Ectodermal cell (in vitro differentiated cells): ENCODE measurements at regions not wholly inside any gene's neighbourhood (a gene's known extent, or its start where the extent isn't known, plus 50 kb on each side); places are given as distances from the start of the nearest gene placed in this dataset.

Source experiments
- H3K27ac ChIP-seq: 2 replicates; pipeline ENCODE4 v1.7.0; 2013; ENCODE audit warnings: mild to moderate bottlenecking, low read depth, low read length; ENCODE audit not compliant: insufficient read depth, poor library complexity, severe bottlenecking
- H3K27me3 ChIP-seq: 2 replicates; pipeline ENCODE4 v1.7.0; 2013; ENCODE audit warnings: mild to moderate bottlenecking, low read length; ENCODE audit not compliant: insufficient read depth, control insufficient read depth, poor library complexity, severe bottlenecking
- H3K36me3 ChIP-seq: one replicate; pipeline ENCODE4 v1.7.0; 2013; ENCODE audit warnings: low read length; ENCODE audit not compliant: control insufficient read depth, insufficient read depth
- H3K4me1 ChIP-seq: one replicate; pipeline ENCODE4 v1.7.0; 2013; ENCODE audit warnings: low read length; ENCODE audit not compliant: control insufficient read depth, insufficient read depth
- H3K4me3 ChIP-seq: 2 replicates; pipeline ENCODE4 v1.7.0; 2013; ENCODE audit warnings: low read depth, low read length, control low read depth; ENCODE audit not compliant: insufficient read depth
- H3K9me3 ChIP-seq: 2 replicates; pipeline ENCODE4 v1.7.0; 2013; ENCODE audit warnings: mild to moderate bottlenecking, low read length, moderate library complexity; ENCODE audit not compliant: control insufficient read depth
- WGBS, 2 experiments: methylation state at CpG; one replicate each; pipeline ENCODE4 v1.1.7; 2013; ENCODE audit warnings: missing lambda C conversion rate in 2 of 2; 5-methylcytosine and 5-hydroxymethylcytosine counted together

DNA sequence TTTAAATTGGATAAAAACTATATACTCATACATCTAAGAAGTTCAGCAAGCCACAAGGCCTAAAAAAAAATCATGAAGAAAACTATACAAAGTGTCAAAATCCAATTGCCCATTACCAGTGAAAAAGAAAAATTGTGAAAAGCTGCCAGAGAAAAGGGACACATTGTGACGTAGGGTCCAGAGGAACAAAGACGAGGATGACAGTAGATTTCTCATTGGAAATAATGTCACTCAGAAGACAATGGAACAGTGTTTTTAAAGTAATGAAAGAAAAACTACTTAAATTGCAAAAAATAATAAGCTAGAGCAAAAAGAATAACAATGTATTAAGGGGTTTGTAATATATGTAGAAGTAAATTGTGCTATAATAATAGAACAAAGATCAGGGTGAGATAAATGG, 195.2 kb downstream of the EFNB2 start:
- no peaks in the 10 kb centered on the region for H3K36me3 ChIP-seq
- H3K9me3 ChIP-seq: no peaks in the 10 kb centered on the region
- H3K4me1 ChIP-seq: no peaks in the 10 kb centered on the region
- no peaks in the 10 kb centered on the region for H3K27me3 ChIP-seq
- no peak overlapping the region for H3K27ac ChIP-seq
- 91 to 98% methylated on average over 2 of the region's 2 CpGs for WGBS, 2 experiments
- H3K4me3 ChIP-seq: no peak overlapping the region

DNA sequence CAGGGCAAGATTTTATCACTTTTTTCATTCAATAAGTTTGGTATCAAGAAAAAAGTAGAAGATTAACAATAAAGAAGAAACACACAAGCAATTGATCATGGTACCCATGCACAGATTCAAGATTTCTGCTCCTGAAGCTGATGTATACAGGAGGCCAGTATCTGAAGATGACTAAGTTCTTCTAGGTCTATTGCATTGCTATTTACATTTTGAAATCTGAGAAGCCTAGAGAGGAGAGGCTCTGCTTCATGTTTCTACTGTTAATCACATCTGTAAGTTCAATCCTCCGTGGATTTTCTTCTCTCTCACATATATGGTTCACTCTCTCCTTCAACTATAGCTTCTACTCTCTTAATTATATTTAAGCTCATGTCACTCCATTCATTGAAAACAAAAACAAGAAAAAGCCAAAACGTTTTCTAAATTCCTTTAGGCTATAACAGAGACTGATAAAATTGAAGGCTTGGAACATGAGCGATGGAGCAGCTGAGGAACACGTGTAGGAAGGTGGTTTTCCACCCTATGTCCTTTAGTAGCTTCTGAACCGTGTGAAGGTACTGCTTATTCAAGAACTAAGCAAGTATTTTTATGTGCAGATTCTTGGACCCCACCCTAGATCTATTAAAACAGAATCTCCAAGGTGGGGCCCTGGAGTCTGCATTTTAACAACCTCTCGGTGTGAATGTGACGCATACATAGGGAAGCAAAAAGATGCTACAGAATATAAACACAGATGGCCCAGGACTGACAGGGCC, 198.2 kb downstream of the EFNB2 start:
- Histone ChIP-seq H3K4me1 (peaks cover 5% of the 10 kb centered on the region), H3K9me3 (no peaks in the 10 kb centered on the region), H3K27ac (no peak overlapping the region), H3K36me3 (no peaks in the 10 kb centered on the region), H3K27me3 (no peaks in the 10 kb centered on the region), H3K4me3 (no peak overlapping the region)
- WGBS, 2 experiments: 86 to 92% methylated on average over 7 of the region's 7 CpGs

DNA sequence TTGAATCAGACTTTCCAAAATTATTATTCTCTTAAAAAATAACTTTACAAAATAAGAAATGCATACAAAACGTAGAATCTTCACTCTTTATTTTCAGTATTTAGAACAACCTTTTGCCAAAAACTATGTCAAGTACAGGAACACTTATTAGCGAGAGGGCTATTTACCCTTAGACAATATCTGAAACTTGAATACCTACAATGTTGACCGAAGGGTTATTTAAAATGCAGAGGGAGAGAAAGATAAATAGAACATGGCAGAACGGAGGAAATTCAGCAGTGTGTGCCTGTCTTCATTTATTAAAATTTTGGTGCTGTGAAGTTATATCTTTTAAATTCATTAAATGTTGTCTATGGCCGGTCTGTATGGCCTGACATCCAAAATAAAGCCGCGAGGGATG, 198.8 kb downstream of the EFNB2 start:
- Histone ChIP-seq H3K27me3 (no peaks in the 10 kb centered on the region), H3K4me3 (no peak overlapping the region), H3K9me3 (no peaks in the 10 kb centered on the region), H3K4me1 (peaks cover 5% of the 10 kb centered on the region), H3K36me3 (no peaks in the 10 kb centered on the region), H3K27ac (no peak overlapping the region)
- WGBS, 2 experiments: 92% methylated on average over 5 to 7 of the region's 7 CpGs

DNA sequence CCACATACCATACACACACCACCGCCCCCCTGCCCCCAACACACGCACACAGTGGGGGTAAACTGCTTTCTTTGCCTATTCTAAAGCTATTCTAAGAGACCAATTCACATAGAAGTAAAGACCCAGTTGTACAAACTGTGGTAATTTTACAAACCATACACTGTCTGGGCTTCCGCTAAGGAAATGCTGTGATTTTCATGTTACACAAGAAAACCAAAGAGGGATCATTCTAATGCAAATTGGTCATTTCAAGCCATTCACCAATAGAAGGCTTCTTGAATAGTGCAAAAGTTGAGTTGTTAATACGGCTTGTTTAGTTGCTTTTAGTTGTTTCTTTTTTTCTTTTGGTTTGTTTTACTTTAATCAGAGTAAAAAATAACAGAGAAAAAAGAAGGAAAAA, 202.8 kb downstream of the EFNB2 start:
- no peak overlapping the region for H3K27ac ChIP-seq

GRCh38 chr13:106331116-106331515, 204.3 kb downstream of the EFNB2 start:
- H3K27me3 ChIP-seq: no peaks in the 10 kb centered on the region
- peaks cover 5% of the 10 kb centered on the region for H3K4me1 ChIP-seq
- no peak overlapping the region for H3K27ac ChIP-seq
- no peaks in the 10 kb centered on the region for H3K36me3 ChIP-seq
- H3K4me3 ChIP-seq: no peak overlapping the region
- WGBS, 2 experiments: 93 to 98% methylated on average over 4 of the region's 4 CpGs
- H3K9me3 ChIP-seq: no peaks in the 10 kb centered on the region

More for the DNA sequence above, 202.8 kb downstream of the EFNB2 start:
- H3K4me1 ChIP-seq: peaks cover 5% of the 10 kb centered on the region
- H3K27me3 ChIP-seq: no peaks in the 10 kb centered on the region
- H3K4me3 ChIP-seq: no peak overlapping the region
- no peaks in the 10 kb centered on the region for H3K36me3 ChIP-seq
- H3K9me3 ChIP-seq: no peaks in the 10 kb centered on the region
- 62 to 68% methylated on average over 4 of the region's 4 CpGs for WGBS, 2 experiments

DNA sequence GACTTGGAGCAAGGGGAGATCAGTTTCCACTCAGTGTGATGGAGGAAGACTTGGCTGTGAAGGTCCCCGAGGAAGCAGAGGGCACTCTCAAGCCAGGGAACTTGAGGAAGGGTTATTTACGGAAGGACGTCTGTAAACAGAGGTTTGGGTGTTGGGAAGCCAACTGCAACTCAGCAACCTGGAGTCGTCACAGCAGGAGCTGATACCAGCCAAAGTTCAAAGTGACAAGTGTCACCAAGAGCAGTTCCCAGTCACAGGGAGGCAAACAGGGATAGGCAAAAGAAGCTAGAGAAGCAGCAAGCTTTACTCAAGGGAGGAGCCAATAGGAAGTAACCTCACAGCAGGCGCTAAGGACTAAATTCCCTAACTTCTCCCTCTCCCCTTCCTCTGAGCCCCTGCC, 205.5 kb downstream of the EFNB2 start:
- Histone ChIP-seq H3K9me3 (no peaks in the 10 kb centered on the region), H3K4me3 (no peak overlapping the region), H3K4me1 (peaks cover 5% of the 10 kb centered on the region), H3K27me3 (no peaks in the 10 kb centered on the region), H3K27ac (no peak overlapping the region), H3K36me3 (no peaks in the 10 kb centered on the region)
- WGBS, 2 experiments: 69 to 73% methylated on average over 5 of the region's 5 CpGs

DNA sequence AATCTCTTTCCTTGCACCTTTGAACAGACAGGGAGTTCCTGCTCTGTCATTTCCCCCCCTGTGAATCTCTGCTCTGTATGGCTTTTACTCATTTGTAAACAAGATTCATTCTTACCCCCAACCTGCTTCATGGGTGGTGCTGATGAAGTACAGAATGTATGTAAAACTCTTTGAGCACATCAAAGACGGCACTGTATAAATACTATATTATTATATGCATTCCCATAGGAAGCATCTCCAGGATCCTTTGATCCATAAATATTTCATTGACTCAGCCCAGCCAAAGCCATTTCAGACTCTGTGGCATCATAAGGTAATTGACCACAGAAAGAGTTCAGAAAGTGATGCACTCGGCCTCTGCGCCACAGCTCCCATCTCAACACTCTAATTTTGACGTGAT, 208.7 kb downstream of the EFNB2 start:
- no peak overlapping the region for H3K27ac ChIP-seq
- peaks cover 10% of the 10 kb centered on the region for H3K36me3 ChIP-seq
- H3K27me3 ChIP-seq: no peaks in the 10 kb centered on the region
- WGBS, 2 experiments: 100% methylated on average over 3 of the region's 4 CpGs
- H3K4me1 ChIP-seq: no peaks in the 10 kb centered on the region
- no peak overlapping the region for H3K4me3 ChIP-seq
- H3K9me3 ChIP-seq: peaks cover 2% of the 10 kb centered on the region

- H3K4me1 ChIP-seq: no peaks in the 10 kb centered on the region
- no peak overlapping the region for H3K27ac ChIP-seq
- H3K36me3 ChIP-seq: peaks cover 10% of the 10 kb centered on the region
- peaks cover 2% of the 10 kb centered on the region for H3K9me3 ChIP-seq
- no peak overlapping the region for H3K4me3 ChIP-seq
- WGBS, 2 experiments: 89 to 98% methylated on average over 5 of the region's 5 CpGs
- H3K27me3 ChIP-seq: no peaks in the 10 kb centered on the region
Observed at GRCh38 chr13:106324444-106324843, 211.0 kb downstream of the EFNB2 start.

DNA sequence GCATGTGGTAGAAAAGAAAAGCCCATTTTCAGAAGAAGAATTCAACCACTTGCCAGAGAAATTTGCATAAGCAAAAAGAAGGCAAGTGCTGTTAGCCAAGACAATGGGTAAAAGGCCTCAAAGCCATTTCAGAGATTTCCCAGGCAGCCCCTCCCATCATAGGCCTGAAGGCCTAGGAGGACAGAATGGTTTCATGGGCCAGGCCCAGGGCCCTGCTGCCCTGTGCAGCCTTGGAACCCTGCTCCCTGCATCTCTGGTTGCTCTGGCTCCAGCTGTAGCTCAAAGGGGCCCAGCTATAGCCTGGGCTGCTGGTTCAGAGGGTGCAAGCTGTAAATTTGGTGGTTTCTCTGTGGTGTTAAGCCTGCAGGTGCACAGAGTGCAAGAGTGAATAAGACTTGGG, 212.8 kb downstream of the EFNB2 start:
- Histone ChIP-seq H3K27ac (no peak overlapping the region), H3K27me3 (no peaks in the 10 kb centered on the region), H3K9me3 (peaks cover 2% of the 10 kb centered on the region), H3K4me1 (no peaks in the 10 kb centered on the region), H3K36me3 (peaks cover 10% of the 10 kb centered on the region), H3K4me3 (no peak overlapping the region)

- no peaks in the 10 kb centered on the region for H3K27me3 ChIP-seq
- peaks cover 10% of the 10 kb centered on the region for H3K36me3 ChIP-seq
- WGBS, 2 experiments: 66 to 90% methylated on average over 2 to 4 of the region's 4 CpGs
- H3K4me1 ChIP-seq: no peaks in the 10 kb centered on the region
- no peak overlapping the region for H3K4me3 ChIP-seq
- peaks cover 2% of the 10 kb centered on the region for H3K9me3 ChIP-seq
- no peak overlapping the region for H3K27ac ChIP-seq
Observed at GRCh38 chr13:106318941-106319411, 216.5 kb downstream of the EFNB2 start.
